MM.1S (cell line): ENCODE measurements at regions not wholly inside any gene's neighbourhood (a gene's known extent, or its start where the extent isn't known, plus 50 kb on each side); places are given as distances from the start of the nearest gene placed in this dataset.

ENCODE experiments used
- DNase-seq: peaks from one replicate; pipeline ENCODE4 v3.0.0-alpha.2; 2015
- H2AFZ ChIP-seq: fragments of 300-600 bp; sonication (generic); 2 replicates; pipeline ENCODE4 v1.6.0; 2016; ENCODE audit warnings: antibody characterized with exemption, low read length
- H3F3A ChIP-seq: fragments of 300-600 bp; sonication (generic); 2 replicates; pipeline ENCODE4 v1.6.1; 2016; ENCODE audit warnings: mild to moderate bottlenecking, antibody characterized with exemption, low read length, moderate library complexity, mixed read lengths; ENCODE audit not compliant: insufficient read depth
- H3K27ac ChIP-seq: fragments of 300-600 bp; sonication (generic); 2 replicates; pipeline ENCODE4 v1.5.1; 2016; ENCODE audit warnings: mild to moderate bottlenecking, low read length
- H3K27me3 ChIP-seq: fragments of 300-600 bp; sonication (generic); replicated peaks from 2 replicates; pipeline ENCODE4 v1.6.0; 2016; ENCODE audit warnings: low read length; ENCODE audit not compliant: insufficient read depth
- H3K36me3 ChIP-seq: fragments of 300-600 bp; sonication (generic); replicated peaks from 2 replicates; pipeline ENCODE4 v1.6.1; 2016; ENCODE audit warnings: mild to moderate bottlenecking, low read length, mixed read lengths; ENCODE audit not compliant: insufficient read depth
- H3K4me1 ChIP-seq: fragments of 300-600 bp; sonication (generic); 2 replicates; pipeline ENCODE4 v1.6.1; 2016; ENCODE audit warnings: low read length, mixed read lengths
- H3K4me2 ChIP-seq: fragments of 300-600 bp; sonication (generic); 2 replicates; pipeline ENCODE4 v1.6.0; 2016; ENCODE audit warnings: low read depth, low read length
- H3K4me3 ChIP-seq: fragments of 300-600 bp; sonication (generic); 2 replicates; pipeline ENCODE4 v1.5.1; 2016; ENCODE audit warnings: low read length, mixed read lengths
- H3K79me2 ChIP-seq: fragments of 300-600 bp; sonication (generic); 2 replicates; pipeline ENCODE4 v1.6.1; 2016; ENCODE audit warnings: mixed run types, low read length, mixed read lengths
- H3K9ac ChIP-seq: fragments of 300-600 bp; sonication (generic); 2 replicates; pipeline ENCODE4 v1.6.1; 2016; ENCODE audit warnings: low read length, mixed read lengths
- H3K9me2 ChIP-seq: fragments of 300-600 bp; sonication (generic); replicated peaks from 2 replicates; pipeline ENCODE4 v1.6.1; 2016; ENCODE audit warnings: mild to moderate bottlenecking, low read length, mixed read lengths; ENCODE audit not compliant: insufficient read depth
- H3K9me3 ChIP-seq: fragments of 300-600 bp; sonication (generic); replicated peaks from 2 replicates; pipeline ENCODE4 v1.6.1; 2016; ENCODE audit warnings: mild to moderate bottlenecking, low read length, mixed read lengths; ENCODE audit not compliant: insufficient read depth
- H4K20me1 ChIP-seq: fragments of 300-600 bp; sonication (generic); 2 replicates; pipeline ENCODE4 v1.6.1; 2016; ENCODE audit warnings: mild to moderate bottlenecking, low read length, moderate library complexity, mixed read lengths; ENCODE audit not compliant: insufficient read depth
- CTCF ChIP-seq: fragments of 300-600 bp; sonication (generic); IDR thresholded peaks from 2 replicates; pipeline ENCODE4 v1.5.1; 2016; ENCODE audit warnings: antibody characterized with exemption, low read length, mixed read lengths
- EZH2 ChIP-seq: fragments of 300-600 bp; sonication (generic); optimal IDR thresholded peaks from 2 replicates; pipeline ENCODE3; 2017; ENCODE audit warnings: low read depth, mild to moderate bottlenecking, antibody characterized with exemption, low read length, mixed read lengths
- EZH2phosphoT487 ChIP-seq: fragments of 300-600 bp; sonication (generic); IDR thresholded peaks from 2 replicates; pipeline ENCODE4 v1.6.1; 2018; ENCODE audit warnings: antibody characterized with exemption, low read length

- Histone ChIP-seq H3K4me2 (no peak overlapping the region), H3K4me3 (no peak overlapping the region), H3K9me2 (no peaks in the 10 kb centered on the region), H3K27ac (no peak overlapping the region), H4K20me1 (no peaks in the 10 kb centered on the region), H3K9me3 (no peaks in the 10 kb centered on the region), H2AFZ (no peak overlapping the region), H3F3A (no peaks in the 10 kb centered on the region), H3K4me1 (no peaks in the 10 kb centered on the region), H3K79me2 (no peaks in the 10 kb centered on the region), H3K9ac (no peak overlapping the region), H3K36me3 (no peaks in the 10 kb centered on the region), H3K27me3 (no peaks in the 10 kb centered on the region)
- DNase-seq, result no peak
- TF ChIP-seq EZH2phosphoT487 (no peak), EZH2 (no peak), CTCF (no peak)
Measured at GRCh38 chr7:46957195-46957594, 624.7 kb downstream of the TNS3 start.

GRCh38 chr7:46955531-46955930 lies 626.4 kb downstream of the TNS3 start:
- H3K27me3 ChIP-seq, result no peaks in the 10 kb centered on the region
- no peaks in the 10 kb centered on the region for H3K79me2 ChIP-seq
- H3K27ac ChIP-seq, result no peak overlapping the region
- no peaks in the 10 kb centered on the region for H4K20me1 ChIP-seq
- H3K9me3 ChIP-seq, result no peaks in the 10 kb centered on the region
- DNase-seq, result no peak
- H3K4me1 ChIP-seq, result no peaks in the 10 kb centered on the region
- no peaks in the 10 kb centered on the region for H3K36me3 ChIP-seq
- no peak for TF ChIP-seq CTCF
- no peak for TF ChIP-seq EZH2phosphoT487
- no peak for TF ChIP-seq EZH2
- H3F3A ChIP-seq, result no peaks in the 10 kb centered on the region
- H3K4me3 ChIP-seq, result no peak overlapping the region
- H3K4me2 ChIP-seq, result no peak overlapping the region
- no peak overlapping the region for H3K9ac ChIP-seq
- H3K9me2 ChIP-seq, result no peaks in the 10 kb centered on the region
- no peak overlapping the region for H2AFZ ChIP-seq

GRCh38 chr7:46954181-46954580 lies 627.7 kb downstream of the TNS3 start:
- Histone ChIP-seq H3K36me3 (no peaks in the 10 kb centered on the region), H3K27me3 (no peaks in the 10 kb centered on the region), H3K9me2 (no peaks in the 10 kb centered on the region), H3K79me2 (no peaks in the 10 kb centered on the region), H3F3A (no peaks in the 10 kb centered on the region), H3K27ac (no peak overlapping the region), H4K20me1 (no peaks in the 10 kb centered on the region), H2AFZ (no peak overlapping the region), H3K9me3 (no peaks in the 10 kb centered on the region), H3K4me3 (no peak overlapping the region), H3K9ac (no peak overlapping the region), H3K4me1 (no peaks in the 10 kb centered on the region), H3K4me2 (no peak overlapping the region)
- TF ChIP-seq EZH2, result no peak
- DNase-seq, result no peak

GRCh38 chr7:46953008-46953407 lies 628.9 kb downstream of the TNS3 start:
- Histone ChIP-seq H3K4me2 (no peak overlapping the region), H3K79me2 (no peaks in the 10 kb centered on the region), H4K20me1 (no peaks in the 10 kb centered on the region), H3K9me2 (no peaks in the 10 kb centered on the region), H2AFZ (no peak overlapping the region), H3K4me1 (no peaks in the 10 kb centered on the region), H3K36me3 (no peaks in the 10 kb centered on the region), H3K27me3 (no peaks in the 10 kb centered on the region), H3K4me3 (no peak overlapping the region), H3F3A (no peaks in the 10 kb centered on the region), H3K27ac (no peak overlapping the region), H3K9ac (no peak overlapping the region), H3K9me3 (no peaks in the 10 kb centered on the region)
- no peak for DNase-seq
- TF ChIP-seq EZH2phosphoT487 (no peak), EZH2 (no peak), CTCF (no peak)
